Urothelium cell line (cell line): ENCODE measurements at regions not wholly inside any gene's neighbourhood (a gene's known extent, or its start where the extent isn't known, plus 50 kb on each side); places are given as distances from the start of the nearest gene placed in this dataset.
"Not testable (repeated sequence)": the region's sequence is repeated elsewhere in the genome, so short reads cannot be mapped to it uniquely, and the experiment has no call there.

Experiments used
- DNase-seq: peaks from one replicate; pipeline ENCODE4 v3.0.0; 2011; ENCODE audit warnings: low spot score, mixed read lengths
- FAIRE-seq: peaks from 2 replicates; lab custom pipeline; 2011; peaks lifted over from hg19 to GRCh38; lab: Jason Lieb, UNC

DNA sequence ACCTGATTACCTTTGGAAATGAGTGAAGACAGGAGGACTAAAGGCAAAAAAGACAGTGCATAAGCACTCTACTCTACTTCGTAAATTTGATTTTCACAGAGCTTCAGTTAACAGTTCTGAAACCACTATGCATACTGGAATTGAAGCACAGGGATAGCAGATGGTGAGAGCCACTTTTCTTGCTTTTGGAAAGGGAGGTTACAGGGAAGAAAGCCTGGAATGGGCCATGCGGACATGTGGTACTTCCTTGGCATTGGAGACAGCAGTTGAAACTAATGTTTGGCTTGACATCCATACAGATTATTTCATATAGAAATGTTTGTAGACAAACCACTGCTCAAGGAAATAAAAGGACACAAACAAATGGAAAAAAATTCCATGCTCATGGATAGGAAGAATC, 585.6 kb upstream of the RAB6C start:
- FAIRE-seq (no peak), DNase-seq (no peak)

DNA sequence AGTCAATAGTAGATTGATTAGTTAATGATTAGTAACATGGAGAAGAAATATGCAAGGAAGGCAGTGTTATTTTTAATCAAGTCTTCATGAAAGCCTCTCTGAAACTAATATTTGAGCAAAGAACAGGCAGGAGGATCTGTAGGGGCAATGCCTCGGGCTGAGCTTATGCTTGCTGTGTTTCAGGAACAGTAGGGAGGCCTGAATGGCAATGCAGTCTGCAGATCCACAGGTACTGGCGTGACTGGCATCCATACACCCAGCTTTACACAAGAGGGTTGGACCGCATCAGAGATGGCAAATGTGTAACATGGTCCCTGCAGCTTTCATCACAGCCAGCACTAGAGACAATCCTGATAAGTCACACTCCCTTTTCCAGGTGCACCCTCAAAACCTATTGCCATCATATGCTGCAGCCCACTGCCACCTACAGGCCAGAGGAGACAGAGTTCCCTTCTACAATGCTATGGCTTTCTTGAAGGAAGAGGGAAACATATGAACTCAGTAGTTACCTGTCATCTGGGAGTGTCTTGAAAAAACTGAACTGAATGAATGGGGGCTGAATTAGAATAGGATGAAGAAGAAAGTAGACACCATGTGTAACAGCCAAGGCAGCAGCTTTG, 582.4 kb upstream of the RAB6C start:
- peak; percentile 51 for DNase-seq
- FAIRE-seq = peak; percentile 96

DNA sequence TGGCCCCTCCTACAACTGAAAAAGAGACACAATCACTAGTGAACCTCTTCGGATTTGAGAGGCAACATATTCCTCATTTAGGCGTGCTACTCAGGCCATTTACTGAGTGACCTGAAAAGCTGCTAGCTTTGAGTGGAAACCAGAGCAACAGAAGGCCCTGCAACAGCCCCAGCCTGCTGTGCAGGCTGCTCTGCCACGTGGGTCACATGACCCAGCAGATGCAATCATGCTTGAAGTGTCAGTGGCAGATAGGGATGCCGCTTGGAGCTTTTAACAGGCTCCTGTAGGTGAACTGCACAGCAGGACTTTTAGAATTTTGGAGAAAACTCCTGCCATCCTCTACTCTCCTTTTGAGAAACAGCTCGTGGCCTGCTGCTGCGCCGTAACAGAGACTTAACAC, 578.6 kb upstream of the RAB6C start:
- FAIRE-seq = no peak
- no peak for DNase-seq

DNA sequence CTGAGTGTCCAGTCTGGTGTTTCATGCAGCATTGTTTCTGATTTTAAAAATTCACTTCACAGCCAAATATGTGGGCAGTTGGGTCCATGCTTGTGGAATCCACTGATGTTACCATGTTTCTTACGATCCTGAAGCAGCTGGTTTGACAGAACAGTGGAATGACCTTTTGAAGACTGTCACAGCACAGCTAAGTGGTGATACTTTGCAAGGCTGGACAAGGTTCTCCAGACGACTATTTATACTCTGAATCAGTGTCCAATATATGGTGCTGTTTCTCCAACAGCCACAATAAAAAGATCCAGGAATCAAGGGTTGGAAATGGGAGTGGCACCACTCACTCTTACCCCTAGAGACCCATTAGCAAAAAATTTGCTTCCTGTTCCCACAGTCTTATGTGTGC, 577.4 kb upstream of the RAB6C start:
- DNase-seq (no peak), FAIRE-seq (no peak)

DNA sequence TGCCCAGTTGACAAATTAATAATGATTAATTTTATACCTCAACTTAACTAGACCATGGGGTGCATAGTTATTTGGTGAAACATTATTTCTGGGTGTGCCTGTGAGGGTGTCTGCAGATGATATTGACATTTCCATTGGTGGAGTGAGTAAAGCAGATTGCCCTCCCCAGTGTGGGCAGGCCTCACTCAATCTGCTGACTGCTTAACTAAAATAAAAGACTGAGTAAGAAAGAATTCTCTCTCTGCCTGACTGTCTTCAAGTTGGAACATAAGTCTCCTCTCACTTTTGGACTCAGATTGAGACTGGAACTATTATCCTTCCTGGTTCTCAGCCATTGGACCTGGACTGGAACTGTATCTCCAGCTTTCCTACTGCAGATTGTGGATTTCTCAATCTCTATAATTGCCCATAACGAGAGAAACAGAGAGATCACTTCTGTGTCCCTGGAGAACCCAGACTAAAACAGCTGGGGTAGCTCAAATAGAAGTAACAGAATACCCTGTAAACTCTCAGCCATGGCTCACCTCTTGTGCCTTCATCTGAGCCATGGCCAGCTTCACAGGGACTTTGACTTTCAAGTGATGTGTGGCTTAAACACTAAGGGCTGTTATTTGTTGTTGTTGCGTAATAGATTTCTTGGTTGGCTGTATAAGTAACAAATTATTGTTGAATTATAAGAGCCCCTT, 575.3 kb upstream of the RAB6C start:
- DNase-seq (no peak), FAIRE-seq (no peak)

DNA sequence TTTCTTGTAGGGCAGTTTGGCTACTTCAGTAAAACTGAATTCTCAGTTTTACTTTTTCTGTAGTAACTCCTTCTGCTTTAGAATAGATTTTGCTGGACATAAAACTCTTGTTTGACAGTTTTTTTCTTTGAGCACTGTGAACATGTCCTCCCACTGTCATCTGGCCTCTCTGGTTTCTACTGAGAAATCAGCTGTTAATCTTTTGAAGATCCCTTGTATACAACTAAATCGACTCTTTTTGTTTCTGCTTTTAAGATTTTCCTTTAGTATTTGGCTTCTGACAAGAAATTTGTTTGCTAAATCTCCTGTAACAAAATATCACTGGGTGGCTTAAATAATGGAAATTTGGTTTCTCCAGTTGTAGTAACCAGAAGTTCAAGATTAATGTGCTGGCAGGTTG, 570.9 kb upstream of the RAB6C start:
- DNase-seq = no peak
- no peak for FAIRE-seq

DNA sequence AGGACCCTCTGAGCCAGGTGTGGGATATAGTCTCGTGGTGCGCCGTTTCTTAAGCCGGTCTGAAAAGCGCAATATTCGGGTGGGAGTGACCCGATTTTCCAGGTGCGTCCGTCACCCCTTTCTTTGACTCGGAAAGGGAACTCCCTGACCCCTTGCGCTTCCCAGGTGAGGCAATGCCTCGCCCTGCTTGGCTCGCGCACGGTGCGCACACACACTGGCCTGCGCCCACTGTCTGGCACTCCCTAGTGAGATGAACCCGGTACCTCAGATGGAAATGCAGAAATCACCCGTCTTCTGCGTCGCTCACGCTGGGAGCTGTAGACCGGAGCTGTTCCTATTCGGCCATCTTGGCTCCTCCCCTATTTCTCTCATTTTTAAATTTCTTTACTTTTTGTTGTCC, 562.4 kb upstream of the RAB6C start:
- FAIRE-seq, DNase-seq: not testable (repeated sequence)

DNA sequence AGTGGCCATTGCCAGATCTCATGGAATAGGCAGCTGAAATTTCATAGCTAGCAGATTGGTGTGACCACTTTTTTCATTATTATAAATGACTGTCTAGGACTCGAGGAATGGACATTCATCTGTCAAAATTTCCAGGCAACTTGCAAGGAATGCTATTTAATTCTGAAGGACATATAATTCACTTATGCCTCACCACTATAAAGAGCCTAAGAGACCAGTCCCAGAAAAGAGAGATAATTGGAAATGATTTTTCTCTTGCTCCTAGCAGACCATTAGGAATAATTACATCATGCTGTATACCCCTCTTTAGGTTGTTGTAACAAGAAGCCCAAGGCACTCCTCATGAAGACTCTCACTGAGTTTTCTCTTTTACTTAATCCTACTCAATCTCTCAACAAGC, 557.4 kb upstream of the RAB6C start:
- no peak for FAIRE-seq
- DNase-seq = no peak

DNA sequence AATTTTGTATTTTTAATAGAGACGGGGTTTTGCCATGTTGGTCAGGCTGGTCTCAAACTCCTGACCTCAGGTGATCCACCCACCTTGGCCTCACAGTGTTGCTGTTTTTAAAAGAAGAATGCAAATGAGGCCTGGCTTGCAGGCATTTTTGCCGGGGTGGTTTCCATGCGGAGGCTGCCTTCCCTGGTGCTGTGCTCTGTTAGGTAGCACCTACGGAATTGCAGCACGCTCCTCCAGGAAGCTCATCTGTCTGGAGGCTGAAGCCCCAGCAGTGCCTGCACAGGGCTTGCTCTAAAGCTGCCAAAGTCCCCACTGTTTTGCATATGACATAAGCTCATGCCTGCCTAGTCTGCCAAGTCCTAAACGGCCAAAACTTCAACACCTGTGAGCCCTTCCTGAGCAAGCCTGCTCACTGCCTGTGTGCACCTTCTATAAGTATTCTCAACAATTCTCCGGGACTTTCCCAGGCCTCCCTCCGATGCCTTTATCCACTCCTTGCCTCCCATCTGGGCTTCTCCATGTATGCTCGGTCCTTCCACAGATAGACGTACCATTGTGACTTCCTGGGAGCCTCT, 551.3 kb upstream of the RAB6C start:
- FAIRE-seq (no peak), DNase-seq (no peak)

DNA sequence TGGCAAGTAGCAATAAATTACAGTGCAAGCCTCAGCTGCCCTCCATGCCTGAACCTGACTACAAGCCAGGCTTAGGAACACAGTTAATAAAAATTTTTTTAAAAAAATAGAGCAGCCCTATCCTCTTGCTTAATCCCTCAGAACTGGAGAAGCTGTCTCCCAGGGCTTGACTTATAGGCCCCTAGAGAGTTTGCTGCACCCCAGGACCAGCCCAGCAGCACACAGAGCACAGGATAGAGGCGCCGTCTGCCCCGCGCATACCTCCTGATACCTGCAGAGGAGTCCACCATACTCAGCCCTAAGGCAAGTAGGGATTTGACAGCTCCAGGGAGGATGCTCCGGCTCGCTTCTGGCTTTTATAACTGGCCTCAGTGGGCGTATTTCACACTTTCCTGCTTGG, 548.6 kb upstream of the RAB6C start:
- no peak for FAIRE-seq
- DNase-seq = no peak

DNA sequence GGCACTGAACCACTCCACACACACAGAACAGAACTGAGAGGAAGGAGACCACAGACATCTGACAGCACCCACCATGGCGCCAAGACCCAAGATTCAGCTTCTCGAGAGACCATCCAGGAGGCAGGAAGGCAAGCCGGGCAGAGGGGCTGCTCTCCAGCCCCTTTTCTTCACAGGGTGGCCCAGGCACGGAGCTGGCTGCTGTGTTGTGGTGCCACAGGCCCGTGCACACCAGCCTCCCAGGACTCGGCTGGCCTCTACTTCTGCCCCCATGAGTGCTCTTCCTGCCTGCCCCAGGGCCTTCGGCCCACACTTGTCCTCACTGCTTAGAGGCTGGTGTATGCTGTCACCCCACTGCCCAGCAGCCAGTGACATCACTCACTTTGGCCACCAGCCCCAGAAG, 547.6 kb upstream of the RAB6C start:
- DNase-seq = no peak
- FAIRE-seq = no peak

DNA sequence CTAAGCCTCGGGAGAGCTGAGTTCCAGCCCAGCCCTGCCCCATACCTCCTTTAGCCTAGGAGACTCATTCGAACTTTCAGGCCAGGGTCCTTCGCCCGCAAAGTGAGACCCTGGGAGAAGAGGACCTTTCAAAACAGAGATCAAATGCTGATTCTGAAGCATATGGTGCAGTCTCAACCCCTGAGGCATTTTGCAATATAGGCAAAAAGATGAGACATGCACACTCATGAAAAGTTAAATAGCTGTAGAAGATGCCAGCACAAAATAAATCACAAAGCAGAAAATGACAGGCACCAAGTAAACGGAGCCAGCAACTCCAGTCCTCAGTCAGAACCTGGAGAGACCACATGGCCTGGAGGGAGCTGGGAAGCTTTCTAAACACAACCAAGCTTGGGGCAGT, 542.7 kb upstream of the RAB6C start:
- FAIRE-seq (no peak), DNase-seq (no peak)

DNA sequence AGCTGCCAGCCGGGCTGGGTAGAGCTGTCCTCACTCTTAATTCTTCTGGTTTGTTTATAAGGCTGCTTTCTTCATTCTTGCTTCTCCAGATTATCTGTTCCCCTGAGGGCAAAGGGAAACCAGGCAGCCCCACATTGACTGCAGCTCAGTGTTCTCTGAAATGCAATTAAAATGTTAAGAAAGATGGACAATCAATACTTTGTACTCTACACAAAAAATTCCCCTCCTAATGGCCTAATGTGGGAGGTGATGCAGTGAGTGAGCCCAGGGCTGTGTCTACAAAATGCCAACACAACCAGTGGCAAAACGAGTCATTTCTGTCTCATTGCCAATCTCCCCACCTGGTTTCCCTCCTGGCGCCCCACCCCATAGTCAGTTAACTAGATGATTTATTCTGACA, 541.7 kb upstream of the RAB6C start:
- no peak for FAIRE-seq
- DNase-seq = no peak

DNA sequence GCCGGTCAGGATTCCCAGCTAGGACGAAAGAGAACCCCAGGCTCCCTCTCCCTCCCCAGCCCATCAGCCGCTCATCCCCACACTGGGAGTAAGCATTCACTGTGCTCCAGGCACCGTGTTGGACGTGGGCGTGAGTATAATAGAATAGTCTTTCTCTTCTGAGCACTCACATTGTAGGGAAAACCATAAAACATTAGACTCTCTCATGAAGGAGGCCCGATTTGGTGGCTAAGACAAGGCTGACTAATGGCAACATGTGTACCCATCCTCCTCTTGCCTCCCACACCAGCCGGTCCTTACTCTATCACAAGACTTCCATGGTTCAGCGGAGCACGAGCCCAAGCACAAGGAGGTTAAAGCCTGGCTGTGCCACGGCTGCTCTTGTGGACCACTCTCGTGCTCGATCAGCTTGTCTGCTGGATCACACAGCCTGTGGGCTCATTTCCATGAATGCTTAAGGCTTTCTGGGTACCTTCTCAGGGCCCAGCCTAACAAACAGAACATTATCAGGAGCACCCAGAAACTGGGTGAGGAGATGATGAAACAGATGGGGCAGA, 540.9 kb upstream of the RAB6C start:
- no peak for FAIRE-seq
- no peak for DNase-seq

DNA sequence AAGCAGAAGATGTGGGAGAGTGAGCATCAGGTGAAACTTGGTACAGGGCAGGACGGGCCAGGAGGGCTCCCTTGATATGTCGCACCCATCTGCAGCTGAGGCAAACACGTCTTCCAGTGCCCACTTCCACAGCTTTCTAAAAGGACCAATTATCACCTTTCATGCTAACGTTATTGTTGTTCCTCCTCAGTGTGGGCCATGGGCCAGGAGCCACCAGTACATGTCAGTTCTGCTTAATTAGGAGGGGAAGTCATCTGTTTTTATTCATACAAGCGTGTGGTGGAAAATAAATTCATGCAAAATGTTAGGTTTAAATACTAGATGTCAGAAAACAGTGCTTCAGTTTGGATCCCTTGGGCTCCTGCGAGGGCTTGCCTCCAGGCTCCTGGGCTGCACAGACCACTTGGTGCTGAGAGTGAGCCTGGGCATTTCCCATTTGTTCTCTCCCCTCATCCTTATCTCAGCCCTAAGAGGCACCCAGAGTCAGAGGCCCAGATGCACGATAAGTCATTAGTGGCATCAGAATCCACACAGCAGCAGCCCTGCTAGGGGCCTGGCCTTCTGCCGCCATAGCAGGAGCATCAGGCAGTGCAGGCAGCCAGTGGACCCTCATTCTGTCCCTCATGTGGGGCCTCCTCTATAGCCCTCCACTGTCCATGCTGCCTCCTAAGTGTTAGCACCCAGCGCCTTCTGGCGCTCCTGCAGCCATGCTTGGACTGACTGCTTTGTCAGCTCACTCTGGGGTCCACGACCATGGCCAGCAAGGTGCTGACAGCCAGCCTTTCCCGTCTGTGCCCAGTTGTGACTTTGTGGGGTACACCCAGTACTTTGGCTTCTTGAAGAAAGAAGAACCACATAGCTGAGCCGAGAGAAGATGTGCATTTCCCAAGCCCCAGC, 539.8 kb upstream of the RAB6C start:
- FAIRE-seq (no peak), DNase-seq (no peak)

DNA sequence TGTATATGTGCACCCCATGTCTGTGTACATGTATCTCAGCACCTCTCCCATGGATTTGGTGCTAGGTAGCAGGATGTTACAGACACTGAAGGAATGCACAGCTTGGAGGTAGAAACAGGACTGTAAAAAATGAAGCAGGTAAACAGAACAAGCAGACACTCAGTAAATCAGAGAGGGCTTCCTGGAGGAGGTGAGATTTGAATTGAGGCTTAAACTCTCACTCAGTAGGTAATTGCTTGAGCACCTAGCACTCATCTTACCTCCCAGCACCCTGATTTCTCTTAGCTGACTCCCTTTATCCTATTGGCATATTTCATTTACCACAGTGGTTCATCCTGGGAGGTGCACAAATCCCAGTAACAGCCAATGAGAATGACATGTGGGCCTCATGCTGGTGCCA, 537.9 kb upstream of the RAB6C start:
- no peak for DNase-seq
- no peak for FAIRE-seq

DNA sequence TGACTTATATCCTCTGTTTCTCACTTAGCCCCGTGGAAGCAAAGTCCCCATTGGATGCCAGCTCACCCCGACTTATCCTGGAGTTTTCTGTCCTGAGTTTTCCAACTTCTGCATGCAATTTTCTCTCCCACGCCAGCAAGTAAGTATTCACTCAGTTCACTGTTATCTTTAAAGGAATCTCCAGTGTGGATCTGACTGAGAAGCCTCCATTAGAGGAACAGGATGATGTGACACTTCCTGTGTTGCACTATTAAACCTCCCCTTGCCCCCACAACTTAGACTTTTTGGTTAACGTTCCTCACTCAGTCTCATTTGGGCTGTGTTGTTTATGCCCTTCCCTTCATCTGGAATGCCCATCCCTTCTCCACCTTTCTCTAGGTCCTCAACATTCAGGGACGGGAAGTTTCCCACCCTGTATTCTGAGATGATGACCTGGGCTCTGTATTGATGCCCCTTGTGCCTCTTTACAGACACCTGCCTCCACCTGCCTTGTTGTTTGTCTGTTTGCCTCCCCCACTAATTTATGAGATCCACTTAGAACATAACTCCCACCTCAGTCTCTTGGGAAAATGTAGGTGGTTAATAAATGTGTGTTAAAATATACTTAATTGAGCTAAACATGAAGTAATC, 536.1 kb upstream of the RAB6C start:
- FAIRE-seq = no peak
- peak; percentile 37 for DNase-seq

DNA sequence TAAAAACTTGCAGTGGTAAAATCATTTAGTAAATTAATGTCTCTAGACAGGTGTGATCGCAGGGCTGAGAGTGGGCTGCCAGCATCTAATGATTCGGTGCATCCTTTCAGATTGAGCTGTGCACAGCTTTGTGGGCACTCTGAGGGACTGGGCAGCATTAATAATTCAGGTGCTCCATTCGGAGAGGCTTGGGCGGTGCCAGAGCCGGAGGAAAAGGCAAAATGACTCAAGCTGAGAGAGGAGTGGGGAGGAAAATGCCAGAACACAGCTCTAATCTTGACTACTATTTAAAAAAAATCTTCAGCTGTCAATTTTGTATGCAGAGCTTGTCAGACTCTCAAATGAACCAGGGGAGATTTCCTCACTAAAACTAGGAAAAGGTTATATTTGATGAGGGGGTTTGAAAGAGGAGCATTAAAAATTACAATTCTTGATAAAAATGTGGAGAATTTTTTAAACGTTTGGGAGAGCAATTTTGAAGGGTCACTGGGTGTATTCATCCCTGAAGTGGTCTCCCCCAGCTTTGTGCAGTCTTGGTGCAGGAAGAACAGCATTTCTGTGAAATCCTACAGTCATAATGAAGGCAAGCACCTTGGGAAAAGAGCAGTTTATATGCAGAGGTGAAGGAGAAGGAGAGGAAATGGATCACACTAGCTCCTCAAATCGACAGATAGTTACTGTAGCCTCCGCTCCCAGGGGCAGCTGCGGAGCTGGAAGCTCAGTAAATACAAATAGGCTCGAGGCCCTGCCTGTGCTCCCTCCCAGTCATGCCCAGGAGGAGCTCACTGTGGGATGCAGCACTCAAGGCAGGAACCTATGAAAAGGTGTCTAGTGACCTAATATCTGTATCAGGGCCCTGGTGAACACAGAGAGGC, 535.4 kb upstream of the RAB6C start:
- FAIRE-seq (no peak), DNase-seq (no peak)

DNA sequence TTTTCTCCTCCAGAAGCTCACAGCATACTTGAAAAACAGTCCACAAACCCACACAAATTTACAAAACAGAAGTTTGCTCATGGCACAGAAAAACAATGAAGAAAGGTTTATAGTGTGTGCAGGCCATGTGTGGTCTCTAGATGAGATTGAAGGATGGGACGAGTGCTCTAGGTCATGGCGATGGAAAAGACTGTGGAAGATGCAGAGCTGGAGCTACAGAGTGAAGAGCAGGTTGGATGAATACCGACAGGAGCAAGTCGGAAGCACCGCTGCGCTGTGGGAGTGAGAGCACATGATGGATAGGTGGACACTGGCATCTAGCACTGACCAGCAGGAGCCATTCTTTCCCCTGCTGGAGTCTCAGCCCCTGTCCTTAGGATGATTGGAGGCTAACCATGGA, 534.7 kb upstream of the RAB6C start:
- FAIRE-seq (no peak), DNase-seq (no peak)

DNA sequence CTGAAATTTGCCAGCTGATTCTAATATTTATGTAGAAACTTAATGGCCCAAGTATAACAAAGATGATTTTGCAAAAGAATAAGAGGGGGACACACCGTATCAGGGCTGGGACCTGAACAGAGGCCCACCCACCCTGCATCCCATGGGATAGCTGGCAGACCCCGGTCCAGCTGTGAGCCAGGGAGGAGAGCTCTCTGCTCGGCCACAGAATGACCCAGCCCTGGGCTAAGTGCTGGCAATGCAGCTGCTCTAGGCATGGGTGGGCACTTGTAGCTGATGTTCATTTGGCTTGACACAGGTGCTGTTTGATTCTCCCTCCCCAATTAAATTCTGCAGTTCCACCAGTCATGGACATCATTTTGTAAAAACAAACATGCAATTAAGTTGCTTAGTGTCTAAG, 522.8 kb upstream of the RAB6C start:
- FAIRE-seq (no peak), DNase-seq (no peak)
